ENCODE measurements at regions not wholly inside any gene's neighbourhood (a gene's known extent, or its start where the extent isn't known, plus 50 kb on each side); places are given as distances from the start of the nearest gene placed in this dataset.

- ATAC-seq (ENCODE audit: low FRiP score): no peak
- no peak for TF ChIP-seq CTCF (IDR thresholded peaks at IDR 0.05)
- no peak for DNase-seq (ENCODE audit: low spot score)
Measured at GRCh38 chr13:112249644-112250610, 126.2 kb upstream of the SPACA7 start.

- ATAC-seq (ENCODE audit: low FRiP score): no peak
- TF ChIP-seq CTCF (IDR thresholded peaks at IDR 0.05): no peak
- DNase-seq (ENCODE audit: low spot score): no peak
Measured at GRCh38 chr13:112250788-112251445, 125.2 kb upstream of the SPACA7 start.

GRCh38 chr13:112251930-112252585 lies 124.1 kb upstream of the SPACA7 start:
- no peak for TF ChIP-seq CTCF (IDR thresholded peaks at IDR 0.05)
- no peak for ATAC-seq (ENCODE audit: low FRiP score)
- no peak for DNase-seq (ENCODE audit: low spot score)

- no peak for TF ChIP-seq CTCF (IDR thresholded peaks at IDR 0.05)
- DNase-seq (ENCODE audit: low spot score) (no peak), ATAC-seq (ENCODE audit: low FRiP score) (no peak)
Measured at GRCh38 chr13:112252804-112253590, 123.2 kb upstream of the SPACA7 start.

GRCh38 chr13:112253631-112254030 lies 122.5 kb upstream of the SPACA7 start:
- ATAC-seq (ENCODE audit: low FRiP score) (no peak), DNase-seq (ENCODE audit: low spot score) (no peak)
- no peak for TF ChIP-seq CTCF (IDR thresholded peaks at IDR 0.05)

- no peak for TF ChIP-seq CTCF (IDR thresholded peaks at IDR 0.05)
- DNase-seq (ENCODE audit: low spot score) (no peak), ATAC-seq (ENCODE audit: low FRiP score) (no peak)
Measured at GRCh38 chr13:112254061-112254818, 121.9 kb upstream of the SPACA7 start.
